HG03095 (cell line): ENCODE measurements at regions not wholly inside any gene's neighbourhood (a gene's known extent, or its start where the extent isn't known, plus 50 kb on each side); places are given as distances from the start of the nearest gene placed in this dataset.

Source experiments
- ATAC-seq: cut with Tn5 transposase; IDR thresholded peaks from one replicate; pipeline ENCODE4 v1.9.1; 2021; ENCODE audit warnings: moderate library complexity; ENCODE audit not compliant: unreplicated experiment

GRCh38 chr14:31965071-31965734, 111.9 kb upstream of the ARHGAP5 start:
- ATAC-seq = no peak

DNA sequence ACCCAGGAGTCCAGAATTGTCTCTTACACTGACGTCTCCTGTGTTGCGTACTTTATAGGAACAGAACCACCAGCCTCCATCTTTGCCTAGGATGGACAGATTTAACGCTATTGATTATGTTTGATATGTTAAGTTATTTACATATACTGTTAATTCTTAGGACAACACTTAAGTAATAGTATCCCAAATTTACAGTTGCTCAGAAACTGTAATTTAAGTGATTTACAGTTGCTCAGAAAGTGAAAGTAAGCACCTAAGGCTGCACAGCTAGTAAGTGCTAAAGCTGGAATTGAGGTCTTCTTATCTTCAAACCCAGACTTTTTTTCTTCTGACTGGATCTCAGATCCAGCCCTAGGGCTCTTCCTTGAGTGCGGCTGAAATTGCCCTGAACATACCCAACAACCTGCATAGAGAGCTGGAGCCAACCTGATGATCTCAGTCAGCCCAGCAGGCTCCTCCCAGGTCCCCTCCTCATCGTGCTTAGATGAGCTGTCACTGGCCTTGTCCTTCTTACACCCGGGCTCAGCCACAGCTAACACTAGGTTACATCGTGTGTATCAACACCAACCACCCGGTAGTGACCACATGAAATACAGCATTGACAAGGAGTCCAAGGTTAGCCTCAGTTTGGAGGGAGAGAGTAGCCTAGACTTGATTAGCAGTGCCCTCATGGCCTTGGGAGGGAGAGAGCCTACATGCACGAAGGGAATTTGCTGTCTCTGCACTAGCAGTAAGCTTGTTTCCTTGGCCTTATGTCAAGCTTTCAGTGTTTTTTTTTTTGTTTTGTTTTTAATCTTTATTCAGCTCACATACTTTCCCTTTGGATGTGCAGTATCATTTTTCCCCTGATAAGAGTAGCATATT, 111.1 kb upstream of the ARHGAP5 start:
- ATAC-seq = no peak

- no peak for ATAC-seq
Measured at GRCh38 chr14:31966896-31967668, 110.0 kb upstream of the ARHGAP5 start.

- ATAC-seq = no peak
Measured at GRCh38 chr14:31967669-31967975, 109.5 kb upstream of the ARHGAP5 start.

DNA sequence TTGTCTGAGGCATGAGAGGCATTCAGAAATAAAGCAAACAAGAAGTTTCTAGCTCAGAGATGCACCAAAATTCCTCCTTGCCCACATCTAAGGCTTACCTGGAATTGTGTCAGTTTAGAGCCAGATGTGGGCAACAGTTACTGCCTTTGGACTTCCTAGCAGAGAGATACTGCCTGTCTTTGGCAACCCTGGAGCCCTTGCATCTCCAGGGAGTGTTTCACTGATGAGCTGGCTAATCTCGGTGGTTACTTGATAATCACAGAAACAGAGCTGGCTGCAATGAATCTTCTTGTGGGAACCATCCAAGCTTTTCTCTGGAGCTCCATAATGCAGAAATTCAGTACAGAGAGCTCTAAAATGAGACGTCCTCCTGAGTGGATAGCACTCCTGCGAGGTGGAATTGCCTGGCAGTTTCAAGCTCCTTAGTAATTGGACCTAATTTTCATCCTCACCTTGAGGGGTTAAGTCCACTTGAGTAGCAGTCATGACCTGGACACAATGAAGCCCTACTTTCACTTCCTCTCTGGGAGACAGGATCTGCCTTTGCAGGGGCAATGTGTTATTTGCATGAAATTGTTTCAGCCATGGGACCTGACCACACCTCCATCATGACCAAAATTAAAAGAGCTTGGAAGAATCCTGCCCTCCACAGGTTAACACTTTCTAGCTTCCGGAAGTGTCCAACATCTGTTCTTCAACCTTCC, 108.8 kb upstream of the ARHGAP5 start:
- ATAC-seq = no peak

GRCh38 chr14:31968956-31969698, 108.0 kb upstream of the ARHGAP5 start:
- ATAC-seq = no peak

GRCh38 chr14:31969699-31970240, 107.3 kb upstream of the ARHGAP5 start:
- no peak for ATAC-seq

- no peak for ATAC-seq
Measured at GRCh38 chr14:31970744-31971143, 106.4 kb upstream of the ARHGAP5 start.

DNA sequence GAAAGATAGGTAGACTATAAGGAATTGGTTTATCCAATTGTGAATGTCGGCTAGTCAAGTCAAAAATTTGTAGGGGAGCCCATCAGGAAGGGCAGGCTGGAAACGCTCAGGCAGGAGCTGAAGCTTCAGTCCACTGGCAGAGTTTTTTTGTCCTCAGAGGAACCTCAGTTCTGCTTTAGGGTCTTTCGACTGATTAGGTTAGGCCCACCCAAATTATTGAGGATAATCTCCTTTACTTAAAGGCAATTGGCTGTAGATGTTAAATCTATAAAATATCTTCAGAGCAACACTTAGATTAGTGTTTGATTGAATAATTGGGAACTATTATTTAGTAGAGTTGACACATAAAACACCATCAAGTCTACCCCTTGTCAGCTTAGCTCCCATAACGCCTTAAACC, 105.5 kb upstream of the ARHGAP5 start:
- no peak for ATAC-seq

DNA sequence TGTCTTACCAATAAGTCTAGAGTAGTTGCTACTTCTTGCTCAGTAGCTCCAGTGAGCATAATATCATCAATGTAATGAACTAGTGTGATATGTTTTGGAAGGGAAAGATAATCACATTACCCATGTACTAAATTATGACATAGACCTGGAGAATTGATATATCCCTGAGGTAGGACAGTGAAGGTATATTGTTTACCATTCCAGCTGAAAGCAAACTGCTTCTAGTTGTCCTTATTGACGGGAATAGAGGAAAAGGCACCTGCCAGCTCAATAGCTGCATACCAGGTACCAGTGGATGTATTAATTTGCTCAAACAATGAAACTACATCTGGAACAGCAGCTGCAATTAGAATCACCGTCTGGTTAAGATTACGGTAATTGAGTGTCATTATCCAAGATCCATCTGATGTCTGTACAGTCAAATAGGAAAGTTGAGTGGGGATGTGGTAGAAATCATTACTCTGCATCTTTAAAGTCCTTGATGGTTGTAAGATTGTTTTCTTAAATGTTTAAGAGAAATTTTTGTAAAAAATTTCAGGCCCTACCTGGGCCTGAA, 100.0 kb upstream of the ARHGAP5 start:
- ATAC-seq = no peak

DNA sequence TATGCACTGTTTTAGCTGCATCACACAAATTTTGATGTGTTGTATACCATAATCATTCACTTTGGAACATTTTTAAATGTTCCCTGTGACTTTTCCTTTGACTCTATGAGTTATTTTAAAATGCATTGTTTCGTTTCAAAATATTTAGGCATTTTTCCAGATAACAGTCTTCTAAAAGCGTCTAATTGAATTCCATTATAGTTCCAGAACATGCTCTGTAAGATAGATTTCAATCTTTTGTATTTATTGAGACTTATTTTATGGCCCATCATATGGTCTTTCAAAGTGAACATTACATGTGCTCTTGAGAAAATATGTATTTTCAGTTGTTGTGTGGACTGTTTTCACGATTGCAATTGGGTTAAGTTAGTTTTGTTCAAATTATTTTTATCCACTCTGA, 98.7 kb upstream of the ARHGAP5 start:
- ATAC-seq = no peak

DNA sequence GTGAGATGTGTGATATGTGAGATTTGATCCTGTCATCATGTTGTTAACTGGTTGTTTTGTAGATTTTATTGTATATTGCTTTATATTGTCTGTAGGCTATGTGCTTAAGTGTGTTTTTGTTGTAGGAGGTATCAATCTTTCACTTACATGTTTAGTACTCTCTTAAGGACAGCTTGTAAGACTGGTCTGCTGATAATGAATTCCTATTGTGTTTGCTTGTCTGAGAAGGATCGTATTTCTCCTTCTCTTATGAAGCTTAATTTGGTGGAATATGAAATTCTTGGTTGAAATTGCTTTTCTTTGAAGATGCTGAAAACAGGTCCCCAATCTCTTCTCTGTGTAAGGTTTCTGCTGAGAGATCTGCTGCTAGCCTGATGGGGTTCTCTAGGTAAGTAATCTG, 94.5 kb upstream of the ARHGAP5 start:
- ATAC-seq = no peak

DNA sequence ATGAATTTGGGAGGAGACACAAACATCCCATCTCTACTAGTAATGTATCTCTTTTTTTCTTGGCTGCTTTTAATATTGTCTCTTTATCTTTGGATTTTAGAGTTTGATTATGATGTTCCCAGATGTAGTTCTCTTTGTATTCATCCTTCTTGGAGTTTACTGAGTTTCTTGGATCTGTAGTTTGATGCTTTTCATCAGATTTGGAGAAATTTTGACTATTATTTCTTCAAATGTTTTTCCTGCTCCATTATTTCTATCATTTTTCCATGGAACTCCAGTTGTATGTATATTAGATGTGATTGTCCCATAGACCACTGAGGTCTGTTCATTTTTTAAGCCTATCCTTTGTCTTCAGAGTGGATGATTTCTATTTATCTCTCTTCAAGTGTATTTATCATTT, 90.7 kb upstream of the ARHGAP5 start:
- no peak for ATAC-seq

- no peak for ATAC-seq
Measured at GRCh38 chr14:31987721-31988120, 89.4 kb upstream of the ARHGAP5 start.

DNA sequence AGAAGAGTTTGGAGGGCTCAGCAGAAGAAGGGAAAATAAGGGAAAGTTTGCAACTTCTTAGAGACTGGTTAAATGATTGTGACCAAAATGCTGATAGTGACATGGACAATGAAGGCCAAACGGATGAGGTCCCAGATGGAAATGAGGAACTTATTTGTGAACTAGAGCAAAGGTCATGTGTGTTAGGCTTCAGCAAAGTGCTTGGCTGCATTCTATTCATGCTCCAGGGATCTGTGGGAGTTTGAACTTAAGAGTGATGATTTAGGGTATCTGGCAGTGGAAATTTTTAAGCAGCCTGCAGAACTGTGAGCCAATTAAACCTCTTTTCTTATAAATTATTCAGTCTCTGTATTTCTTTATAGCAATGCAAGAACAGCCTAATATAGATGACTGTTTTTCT, 88.9 kb upstream of the ARHGAP5 start:
- ATAC-seq = no peak

DNA sequence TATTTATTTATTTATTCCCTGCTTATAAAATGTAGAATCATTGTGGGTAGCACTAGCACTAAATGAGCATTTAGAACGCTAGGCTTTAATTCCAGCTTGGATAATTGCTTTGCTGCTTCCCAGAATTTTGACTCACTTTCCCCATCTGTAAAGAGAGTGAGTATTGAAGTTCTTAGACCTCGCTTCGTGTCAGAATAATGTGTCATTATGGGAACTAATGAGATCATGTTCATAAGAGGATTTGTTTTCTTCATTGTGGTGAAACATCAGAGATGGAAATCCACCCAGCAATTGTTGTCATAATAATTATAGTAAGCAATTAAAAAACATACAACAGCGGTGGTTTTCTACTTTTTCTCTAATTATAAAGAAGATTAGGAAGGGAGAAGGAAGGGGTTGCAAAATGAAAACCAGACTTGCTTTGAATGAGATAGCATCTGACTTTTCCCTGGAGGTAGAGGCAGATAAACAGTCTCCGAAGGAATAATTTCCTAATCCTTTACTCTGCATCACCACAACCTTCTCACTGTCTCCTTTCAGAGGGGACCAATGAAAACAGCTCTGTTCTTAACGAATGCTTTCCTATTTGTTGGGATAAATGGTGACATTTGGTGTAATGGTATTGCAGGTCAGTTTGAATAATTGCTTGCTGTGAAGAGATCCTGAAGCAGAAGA, 86.8 kb upstream of the ARHGAP5 start:
- no peak for ATAC-seq

- no peak for ATAC-seq
Measured at GRCh38 chr14:31990926-31991572, 86.1 kb upstream of the ARHGAP5 start.

- ATAC-seq = no peak
Measured at GRCh38 chr14:31992011-31992447, 85.1 kb upstream of the ARHGAP5 start.

DNA sequence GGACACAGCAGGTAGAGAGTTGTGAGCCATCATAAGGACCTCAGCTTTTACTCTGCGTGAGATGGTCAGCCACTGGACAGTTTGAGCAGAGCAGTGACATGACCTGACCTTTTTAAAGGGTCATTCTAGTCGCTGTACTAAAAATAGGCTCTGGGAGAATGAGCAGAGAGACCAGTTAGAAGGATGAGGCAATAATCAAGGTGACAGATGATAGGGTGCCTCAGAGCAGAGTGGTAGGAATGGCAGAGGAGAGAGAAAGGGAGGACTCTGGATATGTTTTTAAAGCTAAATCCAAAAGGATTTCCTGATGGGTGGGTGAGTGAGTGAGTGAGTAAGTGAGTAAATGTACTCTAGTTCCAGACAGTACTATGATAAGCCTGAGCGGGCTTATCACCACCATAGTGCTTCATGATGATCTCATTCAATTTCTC, 83.6 kb upstream of the ARHGAP5 start:
- no peak for ATAC-seq
